WTC11 (cell line): ENCODE measurements at regions not wholly inside any gene's neighbourhood (a gene's known extent, or its start where the extent isn't known, plus 50 kb on each side); places are given as distances from the start of the nearest gene placed in this dataset.

Experiments used
- ELF4 ChIP-seq: sonication (generic); formaldehyde crosslinking; IDR thresholded peaks from 2 replicates; pipeline ENCODE4 v1.8.1; 2022; ENCODE audit warnings: low read depth, mild to moderate bottlenecking, moderate library complexity, missing genetic modification reagents
- IRF2 ChIP-seq: sonication (generic); formaldehyde crosslinking; IDR thresholded peaks from 2 replicates; pipeline ENCODE4 v1.8.0; 2022; ENCODE audit warnings: low read depth, missing genetic modification reagents, borderline replicate concordance
- NFATC4 ChIP-seq: fragments of 250-450 bp; sonication (Bioruptor Pico); IDR thresholded peaks from 2 replicates; pipeline ENCODE4 v1.9.0; 2021; ENCODE audit warnings: mild to moderate bottlenecking
- NR3C1 ChIP-seq: sonication (generic); formaldehyde crosslinking; conservative IDR thresholded peaks from 2 replicates; pipeline ENCODE4 v1.8.1; 2023; ENCODE audit warnings: low read depth, mild to moderate bottlenecking, missing genetic modification reagents
- ZNF121 ChIP-seq: sonication (generic); formaldehyde crosslinking; IDR thresholded peaks from 2 replicates; pipeline ENCODE4 v1.8.0; 2023; ENCODE audit warnings: missing genetic modification reagents
- ZNF232 ChIP-seq: sonication (generic); formaldehyde crosslinking; IDR thresholded peaks from 2 replicates; pipeline ENCODE4 v1.8.0; 2022; ENCODE audit warnings: mild to moderate bottlenecking, missing genetic modification reagents
- TF ChIP-seq, protein P1 (sequence below): fragments of 200-600 bp; IDR thresholded peaks from 2 replicates; pipeline ENCODE4 v1.8.0; 2022; ENCODE audit warnings: antibody characterized with exemption
- TF ChIP-seq, protein P2 (sequence below): fragments of 250-450 bp; sonication (Bioruptor Pico); IDR thresholded peaks from 2 replicates; pipeline ENCODE4 v2.1.2; 2022; ENCODE audit warnings: mild to moderate bottlenecking, moderate library complexity

DNA sequence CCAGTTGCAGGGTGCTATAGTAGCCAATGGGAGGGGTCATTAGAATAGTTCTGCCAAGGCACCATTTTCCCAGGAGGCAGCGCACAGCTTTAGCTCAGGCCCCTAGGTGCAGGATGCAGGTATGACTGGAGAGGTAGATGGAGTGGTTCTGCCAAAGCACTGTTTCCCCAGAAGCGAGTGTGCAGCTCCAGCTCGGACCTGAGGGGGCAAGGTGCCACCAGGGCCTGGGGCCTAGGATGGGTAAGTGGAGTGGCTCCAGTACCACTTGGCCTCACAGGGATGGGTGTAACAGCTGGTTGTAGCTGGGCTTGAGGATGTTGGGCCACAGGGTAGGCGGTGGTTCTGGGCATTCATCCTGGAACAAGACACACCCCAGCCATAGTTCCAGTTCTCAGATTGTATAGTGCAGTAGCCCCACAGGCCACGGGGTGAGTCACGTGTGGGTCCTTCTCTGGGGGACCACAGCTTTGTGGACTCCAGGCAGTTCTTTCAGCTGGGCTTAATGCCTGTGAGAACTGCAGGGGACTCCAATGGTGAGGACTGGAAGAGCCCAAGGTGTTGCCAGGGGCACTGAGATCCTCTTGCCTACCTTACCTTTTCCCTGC is 185.5 kb upstream of the ANKH start:
- TF ChIP-seq IRF2 (no peak), ZNF121 (CRISPR knock-in tag) (no peak), NR3C1 (CRISPR knock-in tag) (no peak), ZNF232 (CRISPR knock-in tag) (no peak), ELF4 (CRISPR knock-in tag) (no peak), NFATC4 (no peak)
- TF ChIP-seq, protein P1, sequence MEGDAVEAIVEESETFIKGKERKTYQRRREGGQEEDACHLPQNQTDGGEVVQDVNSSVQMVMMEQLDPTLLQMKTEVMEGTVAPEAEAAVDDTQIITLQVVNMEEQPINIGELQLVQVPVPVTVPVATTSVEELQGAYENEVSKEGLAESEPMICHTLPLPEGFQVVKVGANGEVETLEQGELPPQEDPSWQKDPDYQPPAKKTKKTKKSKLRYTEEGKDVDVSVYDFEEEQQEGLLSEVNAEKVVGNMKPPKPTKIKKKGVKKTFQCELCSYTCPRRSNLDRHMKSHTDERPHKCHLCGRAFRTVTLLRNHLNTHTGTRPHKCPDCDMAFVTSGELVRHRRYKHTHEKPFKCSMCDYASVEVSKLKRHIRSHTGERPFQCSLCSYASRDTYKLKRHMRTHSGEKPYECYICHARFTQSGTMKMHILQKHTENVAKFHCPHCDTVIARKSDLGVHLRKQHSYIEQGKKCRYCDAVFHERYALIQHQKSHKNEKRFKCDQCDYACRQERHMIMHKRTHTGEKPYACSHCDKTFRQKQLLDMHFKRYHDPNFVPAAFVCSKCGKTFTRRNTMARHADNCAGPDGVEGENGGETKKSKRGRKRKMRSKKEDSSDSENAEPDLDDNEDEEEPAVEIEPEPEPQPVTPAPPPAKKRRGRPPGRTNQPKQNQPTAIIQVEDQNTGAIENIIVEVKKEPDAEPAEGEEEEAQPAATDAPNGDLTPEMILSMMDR = no peak
- TF ChIP-seq, protein P2, sequence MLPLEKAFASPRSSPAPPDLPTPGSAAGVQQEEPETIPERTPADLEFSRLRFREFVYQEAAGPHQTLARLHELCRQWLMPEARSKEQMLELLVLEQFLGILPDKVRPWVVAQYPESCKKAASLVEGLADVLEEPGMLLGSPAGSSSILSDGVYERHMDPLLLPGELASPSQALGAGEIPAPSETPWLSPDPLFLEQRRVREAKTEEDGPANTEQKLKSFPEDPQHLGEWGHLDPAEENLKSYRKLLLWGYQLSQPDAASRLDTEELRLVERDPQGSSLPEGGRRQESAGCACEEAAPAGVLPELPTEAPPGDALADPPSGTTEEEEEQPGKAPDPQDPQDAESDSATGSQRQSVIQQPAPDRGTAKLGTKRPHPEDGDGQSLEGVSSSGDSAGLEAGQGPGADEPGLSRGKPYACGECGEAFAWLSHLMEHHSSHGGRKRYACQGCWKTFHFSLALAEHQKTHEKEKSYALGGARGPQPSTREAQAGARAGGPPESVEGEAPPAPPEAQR = no peak
